Activated T-cell treated with anti-CD3 and anti-CD28 coated beads, Interleukin-2, amount 50 U/mL, for 72 hours (primary cell): ENCODE measurements at regions not wholly inside any gene's neighbourhood (a gene's known extent, or its start where the extent isn't known, plus 50 kb on each side); places are given as distances from the start of the nearest gene placed in this dataset.
"Not testable (repeated sequence)": the region's sequence is repeated elsewhere in the genome, so short reads cannot be mapped to it uniquely, and the experiment has no call there.

Source experiments
- ATAC-seq, 2 donors: fragments of 150-1000 bp; cut with Tn5 transposase; replicated peaks in 1 of 2; 2 replicates each; pipeline ENCODE4 v1.10.0; 2021; ENCODE audit warnings: moderate library complexity in 2 of 2, mild to moderate bottlenecking in 1 of 2
- DNase-seq, 2 donors: peaks; one replicate each; pipeline ENCODE4 v3.0.0; 2021 to 2022; ENCODE audit warnings: mixed read lengths in 1 of 2
- H3K27ac Mint-ChIP-seq: one replicate; pipeline ENCODE4 v1.8.0; 2022; ENCODE audit warnings: mild to moderate bottlenecking, moderate library complexity, mixed read lengths
- H3K27me3 Mint-ChIP-seq: one replicate; pipeline ENCODE4 v1.8.0; 2022; ENCODE audit warnings: low read depth, mixed read lengths
- H3K36me3 Mint-ChIP-seq, 2 donors: one replicate each; pipeline ENCODE4 v1.8.0; 2022; ENCODE audit warnings: mixed read lengths in 2 of 2, mild to moderate bottlenecking in 1 of 2; ENCODE audit not compliant: insufficient read depth in 2 of 2
- H3K4me1 Mint-ChIP-seq: one replicate; pipeline ENCODE4 v1.8.0; 2022; ENCODE audit warnings: low read depth, mixed read lengths
- H3K4me3 Mint-ChIP-seq, 2 donors: one replicate each; pipeline ENCODE4 v1.8.0; 2022; ENCODE audit warnings: mild to moderate bottlenecking in 2 of 2, mixed read lengths in 2 of 2, moderate library complexity in 2 of 2
- H3K9me3 Mint-ChIP-seq, 2 donors: one replicate each; pipeline ENCODE4 v1.8.0; 2022; ENCODE audit warnings: mixed read lengths in 2 of 2

- not testable (repeated sequence) for ATAC-seq, H3K36me3 Mint-ChIP-seq, DNase-seq, H3K27me3 Mint-ChIP-seq, H3K4me3 Mint-ChIP-seq, H3K4me1 Mint-ChIP-seq, H3K27ac Mint-ChIP-seq
- H3K9me3 Mint-ChIP-seq, result peaks cover 5 to 12% of the 10 kb centered on the region in 2 donors
Measured at GRCh38 chr2:132360964-132361363, 55.6 kb upstream of the GPR39 start.

- H3K4me3 Mint-ChIP-seq, H3K36me3 Mint-ChIP-seq, H3K27me3 Mint-ChIP-seq, DNase-seq, ATAC-seq, H3K4me1 Mint-ChIP-seq: not testable (repeated sequence)
- Mint-ChIP-seq H3K27ac (peak overlapping the region; percentile 50), H3K9me3 (peaks cover 5 to 13% of the 10 kb centered on the region in 2 donors)
Measured at GRCh38 chr2:132361498-132361897, 55.1 kb upstream of the GPR39 start.

- ATAC-seq, DNase-seq, H3K27ac Mint-ChIP-seq, H3K36me3 Mint-ChIP-seq, H3K27me3 Mint-ChIP-seq, H3K4me1 Mint-ChIP-seq, H3K4me3 Mint-ChIP-seq: not testable (repeated sequence)
- peaks cover 5 to 13% of the 10 kb centered on the region in 2 donors for H3K9me3 Mint-ChIP-seq
Measured at GRCh38 chr2:132363352-132363751, 53.3 kb upstream of the GPR39 start.

GRCh38 chr2:132365963-132366362, 50.6 kb upstream of the GPR39 start:
- not testable (repeated sequence) for ATAC-seq, H3K4me1 Mint-ChIP-seq

GRCh38 chr2:132366421-132367180, 50.0 kb upstream of the GPR39 start:
- DNase-seq (no peak), ATAC-seq (no peak)
- Mint-ChIP-seq H3K27ac (no peak overlapping the region), H3K4me1 (no peaks in the 10 kb centered on the region), H3K27me3 (no peaks in the 10 kb centered on the region), H3K36me3 (peaks cover 2 to 7% of the 10 kb centered on the region in 2 donors), H3K9me3 (peaks cover 5 to 13% of the 10 kb centered on the region in 2 donors), H3K4me3 (no peak overlapping the region)

More at GRCh38 chr2:132365963-132366362, 50.6 kb upstream of the GPR39 start:
- H3K36me3 Mint-ChIP-seq, DNase-seq, H3K4me3 Mint-ChIP-seq, H3K27me3 Mint-ChIP-seq, H3K27ac Mint-ChIP-seq: not testable (repeated sequence)
- H3K9me3 Mint-ChIP-seq, result peaks cover 5 to 13% of the 10 kb centered on the region in 2 donors
